A549 (cell line): ENCODE measurements at regions not wholly inside any gene's neighbourhood (a gene's known extent, or its start where the extent isn't known, plus 50 kb on each side); places are given as distances from the start of the nearest gene placed in this dataset.

Experiments used
- ATAC-seq, 2 experiments: fragments of 200-7000 bp in 1 of 2; fragments of >200 bp in 1 of 2; cut with Nextera tagmentation in 1 of 2; cut with Tn5 transposase in 1 of 2; 3 replicates each; pipeline versions ENCODE4 v1.8.0 to v1.9.1; 2018 to 2020; ENCODE audit warnings: mild to moderate bottlenecking in 1 of 2, moderate library complexity in 1 of 2
- CTCF ChIA-PET: fragments of 300-600 bp; sonication (Branson Sonifier 250); formaldehyde crosslinking; extraction: SDS; loops from one replicate; lab custom pipeline; 2021; ENCODE audit warnings: antibody characterized with exemption, inconsistent platforms; lab: Yijun Ruan, JAX
- POLR2A ChIA-PET: fragments of 350-600 bp; formaldehyde crosslinking; extraction: SDS; loops from one replicate; lab custom pipeline; 2021; ENCODE audit warnings: antibody characterized with exemption, inconsistent platforms; lab: Yijun Ruan, JAX
- DNase-seq, 2 experiments: peaks; one replicate each; pipeline versions ENCODE4 v3.0.0 to v3.0.0-alpha.2; 2011 to 2016; ENCODE audit warnings: low read depth in 1 of 2, low spot score in 1 of 2
- FAIRE-seq: peaks from 2 replicates; lab custom pipeline; 2011; peaks lifted over from hg19 to GRCh38; lab: Jason Lieb, UNC
- H3K27ac ChIP-seq, 2 experiments: fragments of >200 bp; sonication (Bioruptor Twin); formaldehyde crosslinking; 3 replicates each; pipeline ENCODE4 v1.5.1; 2016 to 2017
- H3K4me1 ChIP-seq: fragments of >200 bp; sonication (Bioruptor Twin); formaldehyde crosslinking; 3 replicates; pipeline ENCODE4 v1.6.1; 2016
- H3K4me2 ChIP-seq: fragments of >200 bp; sonication (Bioruptor Twin); formaldehyde crosslinking; 3 replicates; pipeline ENCODE4 v1.6.1; 2016
- H3K4me3 ChIP-seq: fragments of >200 bp; sonication (Bioruptor Twin); formaldehyde crosslinking; 3 replicates; pipeline ENCODE4 v1.5.1; 2016
- H3K9me3 ChIP-seq: fragments of >200 bp; sonication (Bioruptor Twin); formaldehyde crosslinking; 3 replicates; pipeline ENCODE4 v1.6.1; 2016
- ATOH8 ChIP-seq: fragments of 250-450 bp; sonication (Bioruptor Pico); IDR thresholded peaks from 2 replicates; pipeline ENCODE4 v1.5.0; 2020; ENCODE audit warnings: low read depth, mild to moderate bottlenecking, moderate library complexity
- BHLHE40 ChIP-seq: IDR thresholded peaks from 2 replicates; pipeline ENCODE4 v1.6.1; 2012; ENCODE audit warnings: low read depth, low read length, inconsistent platforms
- CHD2 ChIP-seq: fragments of 150-350 bp; IDR thresholded peaks from 2 replicates; pipeline ENCODE4 v1.6.1; 2014; ENCODE audit warnings: low read length; ENCODE audit not compliant: partially characterized antibody
- EHF ChIP-seq: fragments of 250-450 bp; sonication (Bioruptor Pico); IDR thresholded peaks from 2 replicates; pipeline ENCODE4 v1.5.0; 2020; ENCODE audit warnings: mild to moderate bottlenecking
- EP300 ChIP-seq, 2 experiments: fragments of >200 bp; sonication (Bioruptor Twin); formaldehyde crosslinking; IDR thresholded peaks; 2 replicates in 1 of 2; 3 replicates in 1 of 2; pipeline ENCODE4 v1.6.1; 2016 to 2017
- GATA3 ChIP-seq: IDR thresholded peaks from 2 replicates; pipeline ENCODE4 v1.6.1; 2012; ENCODE audit warnings: borderline replicate concordance
- HDAC2 ChIP-seq: fragments of 200-600 bp; sonication (generic); IDR thresholded peaks from 2 replicates; pipeline ENCODE4 v1.6.1; 2016
- HES2 ChIP-seq: fragments of >200 bp; sonication (Bioruptor Twin); formaldehyde crosslinking; IDR thresholded peaks from 2 replicates; pipeline ENCODE4 v1.6.1; 2016
- HEYL ChIP-seq: fragments of 250-450 bp; sonication (Bioruptor Pico); IDR thresholded peaks from 2 replicates; pipeline ENCODE4 v1.8.0; 2021; ENCODE audit warnings: mild to moderate bottlenecking, moderate library complexity
- HOXB13 ChIP-seq: fragments of 250-450 bp; sonication (Bioruptor Pico); IDR thresholded peaks from 2 replicates; pipeline ENCODE4 v1.5.0; 2020; ENCODE audit warnings: low read depth, mild to moderate bottlenecking, moderate library complexity
- HOXB5 ChIP-seq: fragments of 250-450 bp; sonication (Bioruptor Pico); IDR thresholded peaks from 2 replicates; pipeline ENCODE4 v1.5.0; 2020; ENCODE audit warnings: mild to moderate bottlenecking, moderate library complexity
- KDM5A ChIP-seq: fragments of 200-600 bp; sonication (generic); IDR thresholded peaks from 2 replicates; pipeline ENCODE4 v1.6.1; 2016; ENCODE audit warnings: antibody characterized with exemption, mild to moderate bottlenecking
- NPAS2 ChIP-seq: fragments of 250-450 bp; sonication (Bioruptor Pico); IDR thresholded peaks from 2 replicates; pipeline ENCODE4 v1.8.0; 2022; ENCODE audit warnings: mild to moderate bottlenecking, moderate library complexity, borderline replicate concordance
- PBX3 ChIP-seq: IDR thresholded peaks from 2 replicates; pipeline ENCODE4 v1.6.1; 2012
- PHF8 ChIP-seq: fragments of 200-600 bp; sonication (generic); IDR thresholded peaks from 2 replicates; pipeline ENCODE4 v1.6.1; 2016; ENCODE audit warnings: low read depth, mild to moderate bottlenecking, antibody characterized with exemption, moderate library complexity, borderline replicate concordance
- RARB ChIP-seq: fragments of 250-450 bp; sonication (Bioruptor Pico); IDR thresholded peaks from 2 replicates; pipeline ENCODE4 v1.8.0; 2021; ENCODE audit warnings: mild to moderate bottlenecking, moderate library complexity
- RCOR1 ChIP-seq: fragments of 150-350 bp; IDR thresholded peaks from 2 replicates; pipeline ENCODE4 v1.6.1; 2014; ENCODE audit warnings: antibody characterized with exemption, low read length, low read depth
- RNF2 ChIP-seq: fragments of 200-600 bp; sonication (generic); IDR thresholded peaks from 2 replicates; pipeline ENCODE4 v1.6.1; 2016; ENCODE audit warnings: low read depth, mild to moderate bottlenecking, antibody characterized with exemption, moderate library complexity, borderline replicate concordance
- SMC3 ChIP-seq: fragments of >200 bp; sonication (Bioruptor Twin); formaldehyde crosslinking; IDR thresholded peaks from 3 replicates; pipeline ENCODE4 v1.6.1; 2018; ENCODE audit warnings: inconsistent platforms
- TFCP2L1 ChIP-seq: fragments of 250-450 bp; sonication (Bioruptor Pico); IDR thresholded peaks from 2 replicates; pipeline ENCODE4 v1.5.0; 2021; ENCODE audit warnings: mild to moderate bottlenecking
- TP53 ChIP-seq: fragments of 250-450 bp; sonication (Bioruptor Pico); IDR thresholded peaks from 2 replicates; pipeline ENCODE4 v1.5.0; 2021; ENCODE audit warnings: mild to moderate bottlenecking, moderate library complexity
- USF2 ChIP-seq: fragments of 450-650 bp; IDR thresholded peaks from 2 replicates; pipeline ENCODE4 v1.6.1; 2014; ENCODE audit warnings: antibody characterized with exemption
- WGBS: methylation state at CpG from one replicate; pipeline ENCODE4 v1.1.6; 2017; ENCODE audit errors: missing lambda C conversion rate; 5-methylcytosine and 5-hydroxymethylcytosine counted together

GRCh38 chr9:23153058-23153457 lies 673.0 kb downstream of the ELAVL2 start:
- no peaks in the 10 kb centered on the region for H3K9me3 ChIP-seq
- H3K4me1 ChIP-seq = no peaks in the 10 kb centered on the region
- POLR2A ChIA-PET = no interaction called here
- 9% methylated on average over 7 of the region's 7 CpGs for WGBS
- CTCF ChIA-PET = no interaction called here
- DNase-seq (peak in 1 of 2 experiments; percentile 23), ATAC-seq (peak in 1 of 2 experiments; percentile 44; a peak in 1 of 6 replicates), FAIRE-seq (no peak)
- H3K27ac ChIP-seq = no peak overlapping the region
- no peak overlapping the region for H3K4me2 ChIP-seq
- no peak overlapping the region for H3K4me3 ChIP-seq
- no peak for TF ChIP-seq BHLHE40
- no peak for TF ChIP-seq PBX3
- no peak for TF ChIP-seq RARB
- TF ChIP-seq EP300 (IDR thresholded peaks at IDR 0.05) = no peak
- no peak for TF ChIP-seq RNF2
- no peak for TF ChIP-seq TFCP2L1 (CRISPR knock-in tag)
- TF ChIP-seq HEYL (CRISPR knock-in tag) = no peak

GRCh38 chr9:23160491-23160890 lies 665.5 kb downstream of the ELAVL2 start:
- Histone ChIP-seq H3K4me1 (no peaks in the 10 kb centered on the region), H3K4me2 (no peak overlapping the region), H3K9me3 (no peaks in the 10 kb centered on the region), H3K27ac (no peak overlapping the region), H3K4me3 (no peak overlapping the region)
- DNase-seq (no peak), ATAC-seq (no peak), FAIRE-seq (no peak)
- ChIA-PET POLR2A (no interaction called here), CTCF (no interaction called here)
- 8% methylated on average over 2 of the region's 2 CpGs for WGBS
- TF ChIP-seq USF2 = no peak
- TF ChIP-seq PBX3 = no peak
- TF ChIP-seq KDM5A = no peak
- no peak for TF ChIP-seq RCOR1
- no peak for TF ChIP-seq GATA3
- no peak for TF ChIP-seq TP53 (CRISPR knock-in tag)
- TF ChIP-seq HES2 = no peak
- TF ChIP-seq HDAC2 = no peak
- TF ChIP-seq TFCP2L1 (CRISPR knock-in tag) = no peak
- TF ChIP-seq CHD2 = no peak
- no peak for TF ChIP-seq HOXB5 (CRISPR knock-in tag)
- TF ChIP-seq HEYL (CRISPR knock-in tag) = no peak
- TF ChIP-seq NPAS2 (CRISPR knock-in tag) = no peak
- TF ChIP-seq EHF (CRISPR knock-in tag) = no peak
- no peak for TF ChIP-seq HOXB13 (CRISPR knock-in tag)
- no peak for TF ChIP-seq RARB
- no peak for TF ChIP-seq PHF8
- no peak for TF ChIP-seq ATOH8
- no peak for TF ChIP-seq SMC3
